T-cell (primary cell): ENCODE measurements at regions not wholly inside any gene's neighbourhood (a gene's known extent, or its start where the extent isn't known, plus 50 kb on each side); places are given as distances from the start of the nearest gene placed in this dataset.

Experiments
- ATAC-seq, 4 experiments: fragments of 200-7000 bp in 3 of 4; fragments of 150-1000 bp in 1 of 4; cut with Tn5 transposase; replicated peaks in 1 of 4; 1 replicate in 3 of 4; 2 replicates in 1 of 4; pipeline ENCODE4 v1.10.0; 2021; ENCODE audit warnings: moderate library complexity in 3 of 4, mild to moderate bottlenecking in 2 of 4, moderate number of reproducible peaks in 1 of 4
- CTCF ChIA-PET, 2 donors: fragments of 300-600 bp; sonication (Branson Sonifier 250); formaldehyde crosslinking; loops; one replicate each; lab custom pipeline; 2022; ENCODE audit warnings: antibody characterized with exemption in 2 of 2; lab: Charles Lee
- POLR2A ChIA-PET, 2 donors: fragments of 300-600 bp; sonication (Branson Sonifier 250); formaldehyde crosslinking; loops; one replicate each; lab custom pipeline; 2022; ENCODE audit warnings: antibody characterized with exemption in 2 of 2; lab: Charles Lee
- DNase-seq, 35 experiments: peaks; one replicate each; pipeline versions ENCODE4 v3.0.0 to v3.0.0-alpha.2; 2013 to 2023
- H3K27ac ChIP-seq: one replicate; pipeline ENCODE4 v1.5.1; 2013; ENCODE audit warnings: low read length
- H3K27me3 ChIP-seq, 2 experiments: replicated peaks in 1 of 2; 1 replicate in 1 of 2; 2 replicates in 1 of 2; pipeline versions ENCODE4 v1.6.1 to v1.7.0; 2013; ENCODE audit warnings: low read length in 1 of 2, mixed read lengths in 1 of 2; ENCODE audit not compliant: control insufficient read depth in 2 of 2, insufficient read depth in 2 of 2; ENCODE audit errors: extremely low read depth in 1 of 2
- H3K36me3 ChIP-seq, 2 donors: 1 replicate in 1 of 2; 2 replicates in 1 of 2; pipeline versions ENCODE4 v1.6.1 to v1.7.0; 2013; ENCODE audit warnings: low read length in 1 of 2; ENCODE audit not compliant: control insufficient read depth in 2 of 2, insufficient read depth in 1 of 2; ENCODE audit errors: extremely low read depth in 1 of 2
- H3K4me1 ChIP-seq, 2 experiments: 1 replicate in 1 of 2; 2 replicates in 1 of 2; pipeline versions ENCODE4 v1.6.1 to v1.7.0; 2013; ENCODE audit warnings: low read length in 2 of 2, mixed read lengths in 1 of 2; ENCODE audit not compliant: insufficient read depth in 2 of 2, control insufficient read depth in 1 of 2; ENCODE audit errors: extremely low read depth in 1 of 2
- H3K4me3 ChIP-seq, 2 donors: 1 replicate in 1 of 2; 2 replicates in 1 of 2; pipeline versions ENCODE4 v1.5.1 to v1.7.0; 2013; ENCODE audit warnings: mild to moderate bottlenecking in 2 of 2, low read length in 1 of 2, moderate library complexity in 1 of 2; ENCODE audit not compliant: control insufficient read depth in 1 of 2; ENCODE audit errors: extremely low read depth in 1 of 2
- H3K9me3 ChIP-seq: 2 replicates; pipeline ENCODE4 v1.7.0; 2013
- H3K27ac Mint-ChIP-seq, 2 donors: one replicate each; pipeline ENCODE4 v1.8.0; 2020 to 2021; ENCODE audit warnings: mild to moderate bottlenecking in 2 of 2, mixed read lengths in 2 of 2
- H3K27me3 Mint-ChIP-seq, 2 donors: one replicate each; pipeline ENCODE4 v1.8.0; 2021 to 2022; ENCODE audit warnings: mixed read lengths in 2 of 2
- H3K36me3 Mint-ChIP-seq: one replicate; pipeline ENCODE4 v1.8.0; 2021; ENCODE audit warnings: mixed read lengths
- H3K4me1 Mint-ChIP-seq, 3 donors: one replicate each; pipeline ENCODE4 v1.8.0; 2020 to 2022; ENCODE audit warnings: mixed read lengths in 3 of 3, mild to moderate bottlenecking in 1 of 3
- H3K4me3 Mint-ChIP-seq, 3 donors: one replicate each; pipeline ENCODE4 v1.8.0; 2020 to 2022; ENCODE audit warnings: mild to moderate bottlenecking in 3 of 3, mixed read lengths in 3 of 3, moderate library complexity in 3 of 3
- H3K9me3 Mint-ChIP-seq, 3 donors: one replicate each; pipeline ENCODE4 v1.8.0; 2020 to 2022; ENCODE audit warnings: mixed read lengths in 3 of 3
- WGBS: methylation state at CpG from one replicate; pipeline ENCODE4 v1.1.5; 2013; ENCODE audit warnings: missing lambda C conversion rate; ENCODE audit not compliant: insufficient coverage; 5-methylcytosine and 5-hydroxymethylcytosine counted together

GRCh38 chr2:226211439-226211838, 588.2 kb downstream of the IRS1 start:
- H3K4me3 ChIP-seq: no peak overlapping the region
- no peaks in the 10 kb centered on the region for H3K9me3 ChIP-seq
- no peaks in the 10 kb centered on the region for H3K9me3 Mint-ChIP-seq
- H3K27me3 ChIP-seq: no peaks in the 10 kb centered on the region
- WGBS: no CpG with 5 or more reads among the region's 1 CpG
- H3K27ac ChIP-seq: no peak overlapping the region
- H3K27ac Mint-ChIP-seq: no peak overlapping the region
- CTCF ChIA-PET: no interaction called here
- H3K27me3 Mint-ChIP-seq: peaks cover 4 to 6% of the 10 kb centered on the region in 2 donors
- POLR2A ChIA-PET: no interaction called here
- H3K36me3 Mint-ChIP-seq: no peaks in the 10 kb centered on the region
- no peaks in the 10 kb centered on the region for H3K4me1 ChIP-seq
- ATAC-seq: no peak
- H3K36me3 ChIP-seq: no peaks in the 10 kb centered on the region
- no peak for DNase-seq
- no peak overlapping the region for H3K4me3 Mint-ChIP-seq
- peaks cover 0 to 6% (median 0%) of the 10 kb centered on the region in 3 donors for H3K4me1 Mint-ChIP-seq

- POLR2A ChIA-PET: interaction anchor here in 1 of 2 donors (0.7 kb wide), 1 partner anchor 23 kb away, joined by 3 read pairs; no protein-coding TSS in a partner anchor
- Histone ChIP-seq H3K9me3 (no peaks in the 10 kb centered on the region), H3K4me3 (no peak overlapping the region), H3K36me3 (no peaks in the 10 kb centered on the region), H3K27ac (no peak overlapping the region), H3K4me1 (no peaks in the 10 kb centered on the region), H3K27me3 (no peaks in the 10 kb centered on the region)
- 40% methylated on average over 1 of the region's 2 CpGs for WGBS
- no peak overlapping the region for H3K27ac Mint-ChIP-seq
- no peaks in the 10 kb centered on the region for H3K9me3 Mint-ChIP-seq
- H3K4me3 Mint-ChIP-seq: no peak overlapping the region
- H3K36me3 Mint-ChIP-seq: no peaks in the 10 kb centered on the region
- ATAC-seq: no peak
- CTCF ChIA-PET: no interaction called here
- no peak for DNase-seq
- peaks cover 4 to 9% of the 10 kb centered on the region in 2 donors for H3K27me3 Mint-ChIP-seq
- H3K4me1 Mint-ChIP-seq: no peaks in the 10 kb centered on the region
Measured at GRCh38 chr2:226208726-226209125, 590.9 kb downstream of the IRS1 start.

- no peak overlapping the region for H3K4me3 Mint-ChIP-seq
- peaks cover 4 to 9% of the 10 kb centered on the region in 2 donors for H3K27me3 Mint-ChIP-seq
- Histone ChIP-seq H3K27me3 (no peaks in the 10 kb centered on the region), H3K27ac (no peak overlapping the region), H3K4me3 (no peak overlapping the region), H3K9me3 (no peaks in the 10 kb centered on the region), H3K4me1 (no peaks in the 10 kb centered on the region), H3K36me3 (no peaks in the 10 kb centered on the region)
- ChIA-PET CTCF (interaction anchor here in 1 of 2 donors (0.5 kb wide), 1 partner anchor 594 kb away, joined by 9 read pairs; no protein-coding TSS in a partner anchor), POLR2A (no interaction called here)
- ATAC-seq (no peak), DNase-seq (no peak)
- no peaks in the 10 kb centered on the region for H3K4me1 Mint-ChIP-seq
- no peaks in the 10 kb centered on the region for H3K9me3 Mint-ChIP-seq
- H3K27ac Mint-ChIP-seq: no peak overlapping the region
- 94% methylated on average over 2 of the region's 5 CpGs for WGBS
- no peaks in the 10 kb centered on the region for H3K36me3 Mint-ChIP-seq
Measured at GRCh38 chr2:226207671-226208070, 591.9 kb downstream of the IRS1 start.

- H3K27ac ChIP-seq: no peak overlapping the region
- H3K36me3 ChIP-seq: no peaks in the 10 kb centered on the region
- Mint-ChIP-seq H3K36me3 (no peaks in the 10 kb centered on the region), H3K4me3 (no peak overlapping the region), H3K27me3 (no peaks in the 10 kb centered on the region), H3K27ac (no peak overlapping the region), H3K4me1 (no peaks in the 10 kb centered on the region), H3K9me3 (no peaks in the 10 kb centered on the region)
- ChIA-PET POLR2A (interaction anchor here in 1 of 2 donors (0.8 kb wide), 1 partner anchor 20 kb away, joined by 3 read pairs; no protein-coding TSS in a partner anchor), CTCF (no interaction called here)
- ATAC-seq (no peak), DNase-seq (no peak)
- no peaks in the 10 kb centered on the region for H3K9me3 ChIP-seq
- H3K27me3 ChIP-seq: no peaks in the 10 kb centered on the region
- H3K4me1 ChIP-seq: no peaks in the 10 kb centered on the region
- no peak overlapping the region for H3K4me3 ChIP-seq
- no CpG with 5 or more reads among the region's 2 CpGs for WGBS
Measured at GRCh38 chr2:226199555-226199954, 600.1 kb downstream of the IRS1 start.

- DNase-seq (no peak), ATAC-seq (no peak)
- H3K4me1 Mint-ChIP-seq: no peaks in the 10 kb centered on the region
- H3K36me3 ChIP-seq: no peaks in the 10 kb centered on the region
- H3K4me1 ChIP-seq: no peaks in the 10 kb centered on the region
- ChIA-PET POLR2A (no interaction called here), CTCF (no interaction called here)
- no peaks in the 10 kb centered on the region for H3K27me3 Mint-ChIP-seq
- no peak overlapping the region for H3K4me3 Mint-ChIP-seq
- no peaks in the 10 kb centered on the region for H3K27me3 ChIP-seq
- no peak overlapping the region for H3K4me3 ChIP-seq
- H3K27ac Mint-ChIP-seq: no peak overlapping the region
- no peaks in the 10 kb centered on the region for H3K9me3 Mint-ChIP-seq
- H3K9me3 ChIP-seq: no peaks in the 10 kb centered on the region
- no peak overlapping the region for H3K27ac ChIP-seq
- H3K36me3 Mint-ChIP-seq: no peaks in the 10 kb centered on the region
- 80% methylated on average over 3 of the region's 4 CpGs for WGBS
Measured at GRCh38 chr2:226198956-226199355, 600.7 kb downstream of the IRS1 start.

- no peak for ATAC-seq
- Histone ChIP-seq H3K36me3 (no peaks in the 10 kb centered on the region), H3K9me3 (no peaks in the 10 kb centered on the region), H3K27ac (no peak overlapping the region), H3K4me3 (no peak overlapping the region), H3K27me3 (no peaks in the 10 kb centered on the region), H3K4me1 (no peaks in the 10 kb centered on the region)
- no peaks in the 10 kb centered on the region for H3K4me1 Mint-ChIP-seq
- WGBS: 80% methylated on average over 2 of the region's 5 CpGs
- H3K27me3 Mint-ChIP-seq: peaks cover 3 to 6% of the 10 kb centered on the region in 2 donors
- ChIA-PET POLR2A (no interaction called here), CTCF (no interaction called here)
- no peak for DNase-seq
- no peaks in the 10 kb centered on the region for H3K36me3 Mint-ChIP-seq
- H3K9me3 Mint-ChIP-seq: no peaks in the 10 kb centered on the region
- H3K27ac Mint-ChIP-seq: no peak overlapping the region
- H3K4me3 Mint-ChIP-seq: no peak overlapping the region
Measured at GRCh38 chr2:226190479-226191252, 609.0 kb downstream of the IRS1 start.
